Keratinocyte (primary cell): ENCODE measurements at regions not wholly inside any gene's neighbourhood (a gene's known extent, or its start where the extent isn't known, plus 50 kb on each side); places are given as distances from the start of the nearest gene placed in this dataset.

ENCODE experiments used
- DNase-seq: peaks from one replicate; pipeline ENCODE4 v3.0.0-alpha.2; 2011; ENCODE audit warnings: low read depth, missing footprints, low spot score
- FAIRE-seq: peaks from 2 replicates; lab custom pipeline; 2011; peaks lifted over from hg19 to GRCh38; lab: Jason Lieb, UNC
- H2AFZ ChIP-seq: 2 replicates; pipeline ENCODE4 v1.6.0; 2012; ENCODE audit warnings: low read length, control low read depth, inconsistent platforms; ENCODE audit not compliant: control insufficient read depth
- H3K27ac ChIP-seq: 2 replicates; pipeline ENCODE4 v1.5.1; 2011; ENCODE audit warnings: low read length; ENCODE audit not compliant: control insufficient read depth, insufficient read depth
- H3K27me3 ChIP-seq: 3 replicates; pipeline ENCODE4 v1.6.0; 2011; ENCODE audit warnings: low read length; ENCODE audit not compliant: control insufficient read depth, insufficient read depth; ENCODE audit errors: extremely low read depth
- H3K36me3 ChIP-seq, 2 experiments: 2 replicates in 1 of 2; 3 replicates in 1 of 2; pipeline ENCODE4 v1.5.1; 2011; ENCODE audit warnings: low read length in 2 of 2, mild to moderate bottlenecking in 1 of 2; ENCODE audit not compliant: control insufficient read depth in 2 of 2, insufficient read depth in 2 of 2; ENCODE audit errors: extremely low read depth in 1 of 2
- H3K4me1 ChIP-seq: 3 replicates; pipeline ENCODE4 v1.5.1; 2011; ENCODE audit warnings: low read length; ENCODE audit not compliant: control insufficient read depth, insufficient read depth; ENCODE audit errors: extremely low read depth
- H3K4me2 ChIP-seq: 3 replicates; pipeline ENCODE4 v1.6.0; 2011; ENCODE audit warnings: low read depth, low read length; ENCODE audit not compliant: control insufficient read depth, insufficient read depth; ENCODE audit errors: extremely low read depth
- H3K4me3 ChIP-seq, 3 experiments: fragments of 200-600 bp in 1 of 3; sonication (generic) in 1 of 3; 2 replicates in 2 of 3; 3 replicates in 1 of 3; pipeline ENCODE4 v1.5.1; 2011 to 2016; ENCODE audit warnings: low read length in 3 of 3, mild to moderate bottlenecking in 3 of 3, control low read depth in 2 of 3, inconsistent platforms in 1 of 3, low read depth in 1 of 3, mixed read lengths in 1 of 3, mixed run types in 1 of 3, moderate library complexity in 1 of 3; ENCODE audit not compliant: control insufficient read depth in 2 of 3, insufficient read depth in 2 of 3; ENCODE audit errors: extremely low read depth in 1 of 3
- H3K79me2 ChIP-seq: 2 replicates; pipeline ENCODE4 v1.6.0; 2012; ENCODE audit warnings: low read length; ENCODE audit not compliant: control insufficient read depth, insufficient read depth
- H3K9ac ChIP-seq: 3 replicates; pipeline ENCODE4 v1.6.0; 2011; ENCODE audit warnings: low read length; ENCODE audit not compliant: control insufficient read depth, insufficient read depth; ENCODE audit errors: extremely low read depth
- H3K9me1 ChIP-seq: 3 replicates; pipeline ENCODE4 v1.6.0; 2011; ENCODE audit warnings: low read length; ENCODE audit not compliant: control insufficient read depth, insufficient read depth; ENCODE audit errors: extremely low read depth
- H3K9me3 ChIP-seq: 2 replicates; pipeline ENCODE4 v1.5.1; 2012; ENCODE audit warnings: low read depth, low read length; ENCODE audit not compliant: control insufficient read depth
- H4K20me1 ChIP-seq: 3 replicates; pipeline ENCODE4 v1.6.0; 2011; ENCODE audit warnings: low read length; ENCODE audit not compliant: control insufficient read depth, insufficient read depth; ENCODE audit errors: extremely low read depth
- EZH2 ChIP-seq: IDR thresholded peaks from one replicate; pipeline ENCODE4 v1.6.1; 2012; ENCODE audit warnings: inconsistent platforms, mild to moderate bottlenecking, low read length, moderate library complexity
- dilution Hi-C: fragments of 300-500 bp; cut with MboI; formaldehyde crosslinking; loops from one replicate; pipeline ENCODE4 v1.7.0; 2020; ENCODE audit warnings: low sequenced_read_pairs; ENCODE audit not compliant: extremely low pct_ligation_motif_present
- TF ChIP-seq, protein P1 (sequence below), 3 experiments: IDR thresholded peaks in 1 of 3; conservative IDR thresholded peaks in 1 of 3; optimal IDR thresholded peaks in 1 of 3; 2 replicates in 2 of 3; 3 replicates in 1 of 3; pipeline versions ENCODE3 to v1.5.1; 2011; ENCODE audit warnings: low read length in 3 of 3, mild to moderate bottlenecking in 3 of 3, moderate library complexity in 2 of 3, control low read depth in 1 of 3, inconsistent platforms in 1 of 3; ENCODE audit not compliant: insufficient read depth in 2 of 3; ENCODE audit errors: extremely low read depth in 1 of 3

GRCh38 chr6:4615231-4615630, 161.0 kb upstream of the CDYL start:
- H3K36me3 ChIP-seq = no peaks in the 10 kb centered on the region
- DNase-seq = no peak
- H3K4me1 ChIP-seq = no peaks in the 10 kb centered on the region
- H3K27ac ChIP-seq = no peak overlapping the region
- no peaks in the 10 kb centered on the region for H3K27me3 ChIP-seq
- H3K9ac ChIP-seq = no peak overlapping the region
- dilution Hi-C loops = no loop called here
- FAIRE-seq = no peak
- H4K20me1 ChIP-seq = no peaks in the 10 kb centered on the region
- H3K9me3 ChIP-seq = no peaks in the 10 kb centered on the region
- no peaks in the 10 kb centered on the region for H3K9me1 ChIP-seq
- TF ChIP-seq, protein P1, sequence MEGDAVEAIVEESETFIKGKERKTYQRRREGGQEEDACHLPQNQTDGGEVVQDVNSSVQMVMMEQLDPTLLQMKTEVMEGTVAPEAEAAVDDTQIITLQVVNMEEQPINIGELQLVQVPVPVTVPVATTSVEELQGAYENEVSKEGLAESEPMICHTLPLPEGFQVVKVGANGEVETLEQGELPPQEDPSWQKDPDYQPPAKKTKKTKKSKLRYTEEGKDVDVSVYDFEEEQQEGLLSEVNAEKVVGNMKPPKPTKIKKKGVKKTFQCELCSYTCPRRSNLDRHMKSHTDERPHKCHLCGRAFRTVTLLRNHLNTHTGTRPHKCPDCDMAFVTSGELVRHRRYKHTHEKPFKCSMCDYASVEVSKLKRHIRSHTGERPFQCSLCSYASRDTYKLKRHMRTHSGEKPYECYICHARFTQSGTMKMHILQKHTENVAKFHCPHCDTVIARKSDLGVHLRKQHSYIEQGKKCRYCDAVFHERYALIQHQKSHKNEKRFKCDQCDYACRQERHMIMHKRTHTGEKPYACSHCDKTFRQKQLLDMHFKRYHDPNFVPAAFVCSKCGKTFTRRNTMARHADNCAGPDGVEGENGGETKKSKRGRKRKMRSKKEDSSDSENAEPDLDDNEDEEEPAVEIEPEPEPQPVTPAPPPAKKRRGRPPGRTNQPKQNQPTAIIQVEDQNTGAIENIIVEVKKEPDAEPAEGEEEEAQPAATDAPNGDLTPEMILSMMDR (optimal IDR thresholded peaks at IDR 0.05 in 1 of 3, IDR thresholded peaks at IDR 0.05 in 1 of 3, conservative IDR thresholded peaks at IDR 0.05 in 1 of 3; ENCODE audit: extremely low read depth in 1 of 3, insufficient read depth in 2 of 3, low read length in 3 of 3) = no peak
- no peak for TF ChIP-seq EZH2
- H3K4me3 ChIP-seq = no peak overlapping the region
- H3K79me2 ChIP-seq = no peaks in the 10 kb centered on the region
- H2AFZ ChIP-seq = no peak overlapping the region
- H3K4me2 ChIP-seq = no peak overlapping the region

- Histone ChIP-seq H3K9me1 (no peaks in the 10 kb centered on the region), H3K4me3 (no peak overlapping the region), H3K4me1 (no peaks in the 10 kb centered on the region), H3K36me3 (no peaks in the 10 kb centered on the region), H4K20me1 (no peaks in the 10 kb centered on the region), H3K9ac (no peak overlapping the region), H3K27me3 (no peaks in the 10 kb centered on the region), H3K27ac (no peak overlapping the region), H2AFZ (no peak overlapping the region), H3K9me3 (no peaks in the 10 kb centered on the region), H3K4me2 (no peak overlapping the region), H3K79me2 (no peaks in the 10 kb centered on the region)
- FAIRE-seq (no peak), DNase-seq (no peak)
- no peak for TF ChIP-seq EZH2
- TF ChIP-seq, protein P1 (optimal IDR thresholded peaks at IDR 0.05 in 1 of 3, IDR thresholded peaks at IDR 0.05 in 1 of 3, conservative IDR thresholded peaks at IDR 0.05 in 1 of 3; ENCODE audit: extremely low read depth in 1 of 3, insufficient read depth in 2 of 3, low read length in 3 of 3) = no peak
- dilution Hi-C loops = no loop called here
Measured at GRCh38 chr6:4614637-4615036, 161.6 kb upstream of the CDYL start.
